Midbrain (tissue), 1 donor: ENCODE measurements at regions not wholly inside any gene's neighbourhood (a gene's known extent, or its start where the extent isn't known, plus 50 kb on each side); places are given as distances from the start of the nearest gene placed in this dataset.

Experiments used
- DNase-seq: peaks from one replicate; lab custom pipeline; 2025; lab: John Stamatoyannopoulos, UW

DNA sequence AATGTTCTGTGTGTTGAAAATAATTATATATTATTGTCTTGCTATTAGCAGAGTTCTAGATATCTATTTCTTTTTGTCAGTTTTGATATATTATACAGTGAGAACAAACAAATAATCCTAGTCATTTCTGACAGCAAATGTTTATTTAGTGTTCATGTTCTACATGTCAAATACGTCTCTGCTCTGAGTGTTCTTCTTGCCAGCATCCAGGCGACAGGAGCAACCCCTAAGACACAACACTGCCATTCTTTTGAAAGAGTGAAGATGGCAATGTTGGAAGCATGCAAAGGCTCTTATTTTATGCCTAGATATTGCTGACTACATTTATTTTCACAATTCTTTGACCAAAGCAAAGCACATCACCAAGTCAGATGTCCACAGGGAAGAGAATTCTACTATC, 1556.6 kb upstream of the TMEFF2 start:
- no peak for DNase-seq

DNA sequence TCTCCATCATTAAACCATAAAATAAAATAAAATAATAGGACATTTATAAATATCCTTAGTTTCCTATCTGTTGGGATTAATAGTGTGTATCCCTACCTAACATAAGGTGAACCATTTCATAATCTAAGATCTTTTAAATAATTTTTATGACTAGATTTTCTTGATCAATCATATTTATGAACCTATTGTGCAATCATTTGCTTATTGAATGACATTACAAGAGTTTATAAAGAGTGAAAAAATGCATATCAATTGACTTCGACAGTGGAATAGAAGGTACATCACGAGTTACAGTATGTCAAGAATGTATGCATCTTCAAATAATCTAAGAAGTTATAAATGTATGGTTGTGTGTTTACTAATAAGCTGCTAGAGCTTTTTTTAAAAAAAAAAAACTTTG, 1554.8 kb upstream of the TMEFF2 start:
- no peak for DNase-seq

DNA sequence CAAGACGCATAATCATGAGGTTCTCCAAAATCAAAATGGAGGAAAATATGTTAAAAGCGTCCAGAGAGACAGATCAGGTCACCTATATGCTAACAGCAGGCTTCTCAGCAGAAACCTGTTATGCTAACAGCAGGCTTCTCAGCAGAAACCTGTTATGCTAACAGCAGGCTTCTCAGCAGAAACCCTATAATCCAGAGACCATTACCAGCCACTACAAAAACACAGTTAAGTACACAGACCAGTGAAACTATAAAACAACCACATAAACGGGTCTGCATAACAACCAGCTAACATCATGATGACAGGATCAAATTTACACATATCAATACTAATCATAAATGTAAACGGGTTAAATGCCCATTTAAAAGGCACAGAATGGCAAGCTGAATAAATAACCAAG, 1548.4 kb upstream of the TMEFF2 start:
- DNase-seq: no peak

DNA sequence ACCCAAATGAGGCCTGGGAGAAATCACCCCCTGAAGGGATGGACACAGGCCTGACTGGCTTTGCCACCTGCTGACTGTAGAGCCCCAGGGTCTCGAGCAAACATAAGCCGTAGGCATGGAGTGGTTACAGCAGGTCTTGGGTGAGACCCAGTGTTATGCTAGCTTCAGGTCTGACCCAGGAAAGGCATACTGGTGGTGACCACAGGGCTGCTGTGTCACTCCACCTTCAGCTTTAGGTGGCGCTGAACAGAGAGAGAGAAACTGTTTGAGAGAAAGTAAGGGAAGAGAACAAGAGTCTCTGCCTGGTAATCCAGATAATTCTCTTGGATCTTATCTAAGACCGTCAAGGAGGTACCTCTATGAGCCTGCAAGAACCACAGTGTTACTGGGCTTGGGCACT, 1544.2 kb upstream of the TMEFF2 start:
- no peak for DNase-seq

DNA sequence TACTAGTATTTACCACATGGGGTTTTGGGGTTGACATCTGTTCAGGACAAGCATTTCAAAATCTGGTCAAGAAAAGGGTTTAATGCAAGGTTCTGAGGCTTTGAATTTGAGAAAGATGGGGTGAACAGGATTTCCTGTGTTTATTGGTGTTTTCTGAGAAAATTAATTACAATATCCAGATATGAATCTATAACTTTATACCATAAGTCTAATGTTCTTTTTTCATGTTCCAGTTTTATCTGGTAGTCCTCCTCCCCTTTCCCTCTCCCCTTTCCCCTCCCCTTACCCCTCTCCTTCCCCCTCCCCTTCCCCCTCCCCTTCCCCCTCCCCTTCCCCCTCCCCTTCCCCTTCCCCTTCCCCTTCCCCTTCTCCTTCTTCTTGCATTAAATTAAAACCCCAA, 1518.2 kb upstream of the TMEFF2 start:
- no peak for DNase-seq

DNA sequence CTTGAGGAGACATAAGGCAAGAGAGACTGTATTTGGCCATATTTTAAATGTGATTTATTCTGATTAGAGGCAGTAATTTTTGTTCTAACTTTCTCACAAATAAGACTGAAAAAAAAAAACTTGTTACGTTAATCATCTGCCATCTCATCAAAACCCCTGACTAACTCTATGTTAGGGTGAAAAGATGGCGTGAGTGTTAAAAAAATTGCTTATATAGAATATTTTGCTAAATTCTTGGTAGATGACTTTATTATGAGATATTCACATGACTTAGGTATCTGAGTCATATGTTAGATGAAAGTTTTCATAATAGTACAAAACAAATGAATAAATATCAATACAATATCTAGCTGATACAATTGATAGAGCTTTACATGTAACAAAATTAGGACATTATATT, 1508.7 kb upstream of the TMEFF2 start:
- DNase-seq: no peak

DNA sequence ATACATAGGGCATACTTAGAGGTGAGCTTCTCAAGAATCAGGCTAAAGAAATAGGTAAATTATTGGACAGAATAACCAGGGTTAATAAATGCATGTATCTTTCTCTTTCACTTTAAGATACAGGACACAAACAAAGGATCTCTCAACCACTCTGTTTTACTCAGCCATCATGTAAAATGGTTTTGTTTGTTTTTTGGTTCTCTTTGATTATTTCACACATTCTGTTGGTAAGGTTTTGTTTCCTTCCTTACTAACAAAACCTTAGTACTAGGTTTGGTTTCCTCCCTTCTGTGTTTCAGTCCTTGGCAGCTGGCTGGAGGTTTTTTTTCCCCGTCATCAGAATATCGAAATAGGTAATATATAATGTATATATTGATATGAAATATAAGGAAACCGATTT, 1506.8 kb upstream of the TMEFF2 start:
- DNase-seq: no peak

DNA sequence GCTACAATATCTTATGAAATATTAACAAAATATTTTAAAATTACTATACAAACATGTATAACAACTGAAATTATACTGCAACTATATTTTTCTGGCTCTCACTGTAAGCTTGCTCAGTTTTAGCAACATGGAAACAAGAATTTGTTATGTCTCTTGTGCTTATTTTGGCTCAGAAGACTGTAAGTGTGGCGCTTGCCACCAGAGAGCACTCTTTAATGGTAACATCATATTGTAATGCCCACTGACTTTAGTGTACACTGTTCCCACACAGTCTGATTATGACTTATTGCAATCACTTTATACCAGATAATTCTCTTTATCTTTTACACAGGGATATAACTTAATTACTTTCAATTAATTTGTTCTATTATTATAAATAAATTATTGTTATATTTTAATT, 1500.6 kb upstream of the TMEFF2 start:
- no peak for DNase-seq

DNA sequence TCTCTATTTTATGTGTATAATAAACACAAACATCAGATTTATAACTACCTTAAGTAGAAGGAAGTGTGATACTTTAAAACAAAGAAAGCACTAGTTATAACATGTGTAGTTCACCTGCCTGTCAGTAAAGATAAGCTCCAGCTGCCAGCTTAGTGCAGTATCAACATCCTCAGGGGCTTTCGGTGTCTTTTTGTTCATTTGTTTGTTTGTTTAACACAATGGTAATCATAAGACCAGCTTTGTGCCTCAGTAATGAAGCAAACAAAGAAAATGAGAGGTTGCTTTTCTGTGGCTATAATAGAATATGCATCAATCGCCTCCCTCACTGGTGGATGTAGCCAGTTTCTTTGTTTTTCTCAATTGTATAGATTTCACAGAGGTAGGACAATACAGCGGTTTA, 1499.0 kb upstream of the TMEFF2 start:
- DNase-seq: no peak

DNA sequence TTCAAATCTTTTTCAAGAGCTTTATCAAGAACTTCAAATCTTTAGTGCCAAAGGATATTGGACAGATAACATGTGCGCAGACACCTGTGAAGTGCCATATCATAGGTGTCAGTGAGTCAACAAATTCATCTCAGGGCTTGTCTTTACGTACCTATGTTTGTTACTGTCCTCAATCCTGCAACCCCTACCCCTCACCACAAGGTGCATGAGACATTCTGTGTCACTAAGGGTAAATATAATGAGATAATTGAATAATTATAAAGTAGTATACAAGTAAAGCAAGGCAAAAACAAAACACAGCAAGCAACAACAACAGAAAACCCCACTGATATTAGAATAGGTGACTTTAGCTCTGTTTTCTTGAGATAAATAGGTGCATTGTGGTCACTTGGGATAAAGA, 1495.8 kb upstream of the TMEFF2 start:
- no peak for DNase-seq

DNA sequence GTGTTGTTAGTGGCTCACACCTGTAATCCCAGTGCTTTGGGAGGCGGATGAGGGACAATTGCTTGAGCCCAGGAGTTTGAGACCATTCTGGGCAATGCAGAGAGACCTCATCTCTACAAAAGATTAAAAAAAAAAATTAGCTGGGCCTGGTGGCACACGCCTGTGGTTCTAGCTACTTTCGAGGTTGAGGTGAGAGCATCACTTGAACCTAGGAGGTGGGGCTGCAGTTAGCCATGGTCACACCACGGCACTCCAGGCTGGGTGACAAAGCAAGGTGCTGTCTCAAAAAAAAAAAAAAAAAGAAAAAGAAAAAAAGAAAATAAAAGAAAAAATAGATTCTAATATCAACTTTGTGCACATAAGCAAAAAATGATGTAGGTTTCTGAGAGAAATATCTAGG, 1492.5 kb upstream of the TMEFF2 start:
- DNase-seq: no peak

DNA sequence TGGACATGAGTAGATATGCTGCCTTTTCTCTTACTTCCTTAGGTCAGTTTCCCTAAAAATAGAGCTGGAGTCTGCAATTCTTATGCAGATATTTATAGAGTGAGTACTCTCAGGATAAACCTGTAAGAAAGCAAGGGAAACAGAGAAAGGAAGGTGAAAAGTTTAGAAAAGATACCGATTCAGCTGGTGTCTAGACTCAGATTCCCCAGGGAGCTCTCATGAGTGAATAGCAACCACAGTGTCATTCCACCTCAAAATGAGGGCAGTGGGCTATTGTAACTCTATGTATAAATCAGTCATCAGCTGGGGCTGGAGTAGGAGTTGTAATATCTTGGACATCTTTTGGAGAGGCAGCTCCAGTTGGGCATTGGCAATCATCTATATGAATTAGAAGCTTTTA, 1485.1 kb upstream of the TMEFF2 start:
- DNase-seq: no peak

DNA sequence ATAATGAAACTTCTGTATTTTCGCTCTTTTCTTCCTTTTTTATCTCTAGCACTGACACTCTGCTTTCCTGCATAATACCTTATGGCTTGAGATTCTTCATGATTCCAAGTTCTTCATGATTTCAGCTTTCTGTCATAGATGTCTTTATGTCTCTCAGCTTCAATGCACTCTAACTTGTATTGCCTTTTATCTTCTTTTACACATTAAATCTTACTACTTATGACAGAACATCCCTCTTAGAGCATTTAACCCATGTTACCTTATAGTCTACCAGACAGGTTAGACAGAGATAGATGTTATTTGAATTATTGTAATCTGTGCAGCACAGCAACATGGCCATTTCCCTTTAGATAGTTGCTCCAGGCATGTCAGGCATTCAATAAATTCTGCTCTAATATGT, 1475.7 kb upstream of the TMEFF2 start:
- no peak for DNase-seq

DNA sequence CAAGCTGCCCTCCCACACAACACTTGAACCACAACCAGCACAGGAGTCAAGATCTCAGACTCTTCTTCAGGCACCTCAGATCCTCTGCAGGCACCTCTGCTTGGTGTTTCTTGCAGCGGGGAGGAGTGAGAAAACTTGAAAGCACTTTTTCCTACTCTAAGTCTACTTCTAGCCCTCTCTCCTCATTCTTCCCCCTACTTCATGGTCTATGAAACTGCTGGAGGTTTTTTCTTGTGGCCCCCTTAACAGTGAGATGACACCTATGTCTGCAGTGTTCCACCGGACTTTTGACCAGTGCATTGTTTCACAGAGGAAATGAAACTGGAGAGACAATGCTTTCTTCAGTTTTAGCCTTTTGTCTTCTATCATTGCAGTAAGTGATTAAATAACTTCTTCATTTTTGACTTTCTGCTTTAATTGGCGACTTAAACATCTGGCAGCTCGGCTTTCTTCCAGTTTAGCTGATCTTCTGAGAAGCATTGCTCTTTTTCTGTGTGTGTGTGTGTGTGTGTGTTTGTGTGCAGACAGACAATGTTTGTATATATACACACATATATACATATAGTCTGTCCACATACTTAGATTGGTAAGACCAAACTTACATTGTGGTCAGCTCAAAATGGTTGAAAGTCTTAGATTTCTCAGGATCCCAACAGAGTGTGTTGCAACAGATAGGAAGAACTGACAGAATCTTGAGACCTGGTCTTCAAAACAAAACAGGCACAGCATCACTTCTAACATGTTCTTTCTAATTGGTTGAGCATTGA, 1474.0 kb upstream of the TMEFF2 start:
- no peak for DNase-seq

DNA sequence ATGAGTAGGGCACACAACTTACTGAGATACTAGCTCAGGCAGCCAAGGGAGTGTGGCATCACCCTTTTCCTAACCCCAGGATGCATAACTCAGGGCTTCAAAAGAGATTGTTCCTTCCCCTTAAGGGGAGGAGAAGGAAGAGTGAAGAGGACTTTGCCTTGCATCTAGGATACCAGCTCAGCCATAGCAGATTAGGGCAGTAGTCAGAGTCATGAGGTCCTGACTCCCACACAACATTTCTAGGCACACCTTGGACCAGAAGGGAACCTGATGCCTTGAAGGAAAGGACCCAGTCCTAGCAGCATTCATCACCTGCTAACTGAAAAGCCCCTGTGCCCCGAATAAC, 1433.2 kb upstream of the TMEFF2 start:
- DNase-seq: no peak

DNA sequence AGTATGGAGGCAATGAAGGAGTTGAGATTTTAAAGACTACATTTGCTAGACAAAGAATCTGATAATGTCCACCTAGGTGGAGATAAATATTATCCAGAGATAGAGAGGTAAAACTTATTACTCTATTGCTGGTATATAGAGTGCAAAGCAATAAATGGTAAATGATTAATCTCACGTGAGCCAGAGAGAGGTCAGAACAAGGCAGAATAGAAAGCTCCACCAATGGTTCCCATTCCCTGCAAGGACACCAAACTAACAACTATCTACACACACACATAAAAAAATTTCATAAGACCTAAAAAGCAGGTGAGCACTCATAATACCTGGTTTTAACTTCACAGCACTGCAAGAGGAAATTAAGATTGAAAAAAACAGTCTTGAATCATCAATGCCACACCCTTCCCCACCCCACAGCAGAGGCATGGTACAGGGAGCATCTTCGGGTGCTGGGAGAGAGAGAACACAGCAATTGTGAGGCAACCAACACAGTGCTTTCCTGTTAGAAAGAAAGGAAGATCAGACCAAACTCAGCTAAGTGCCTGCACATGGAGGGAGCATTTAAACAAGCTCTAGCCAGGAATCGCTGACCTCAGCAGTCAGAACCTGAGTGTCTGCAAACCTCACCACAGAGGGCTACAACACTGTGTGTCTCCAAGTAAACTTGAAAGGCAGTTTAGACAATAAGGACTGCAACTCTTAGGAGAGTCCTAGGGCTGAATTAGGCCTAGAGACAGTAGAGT, 1432.6 kb upstream of the TMEFF2 start:
- DNase-seq: no peak

DNA sequence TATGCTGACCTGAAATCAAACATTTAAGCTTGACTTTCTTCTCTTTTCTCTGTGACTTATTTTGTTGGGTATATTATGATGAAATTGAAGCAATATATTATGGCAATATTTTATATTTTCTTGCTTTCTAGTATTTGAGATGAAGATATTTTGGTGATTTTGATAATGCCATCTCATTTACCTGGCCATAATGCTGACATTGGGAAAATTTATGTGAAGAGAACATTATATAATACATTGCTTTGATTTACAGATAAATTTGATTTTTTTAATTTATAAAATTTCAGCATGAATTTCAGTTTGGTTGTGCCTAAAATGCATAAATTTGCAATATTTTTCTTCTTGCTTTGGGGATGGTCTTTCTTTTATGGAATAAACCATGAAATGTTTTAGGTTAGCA, 1413.7 kb upstream of the TMEFF2 start:
- no peak for DNase-seq

DNA sequence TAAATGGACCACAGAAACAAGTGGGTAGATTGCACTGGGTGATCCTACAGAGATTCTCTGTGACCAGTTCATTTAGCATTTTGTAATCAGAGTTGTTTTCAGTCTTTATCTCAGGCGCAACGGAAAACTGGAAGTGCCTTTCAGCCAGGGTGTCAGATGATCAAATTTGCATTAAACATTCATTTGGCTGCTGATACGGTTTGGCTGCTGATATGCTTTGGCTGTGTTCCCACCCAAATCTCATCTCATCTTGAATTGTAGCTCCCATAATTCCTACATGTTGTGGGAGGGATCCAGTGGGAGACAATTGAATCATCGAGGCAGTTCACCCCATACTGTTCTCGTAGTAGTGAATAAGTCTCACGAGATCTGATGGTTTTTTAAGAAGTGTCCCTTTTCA, 1396.1 kb upstream of the TMEFF2 start:
- no peak for DNase-seq

DNA sequence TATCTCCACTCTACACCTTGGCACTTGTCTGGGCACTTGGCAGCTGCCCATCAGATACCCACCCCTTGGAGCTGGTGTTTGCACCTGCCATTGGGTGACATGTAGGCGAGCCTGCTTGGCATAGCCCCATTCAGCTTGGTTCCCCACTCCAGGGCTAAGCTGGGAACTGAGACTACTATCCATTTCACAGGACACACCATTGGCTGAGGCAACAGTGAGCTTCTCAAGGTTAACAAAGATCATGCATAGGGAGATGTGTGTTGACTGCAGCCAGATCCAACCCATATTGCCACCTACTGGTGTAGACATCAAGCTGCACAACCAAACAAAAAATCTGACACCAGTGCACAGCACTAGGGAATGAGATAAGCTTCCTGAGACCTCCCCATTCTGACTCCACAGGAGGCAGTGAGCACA, 1389.8 kb upstream of the TMEFF2 start:
- DNase-seq: no peak

DNA sequence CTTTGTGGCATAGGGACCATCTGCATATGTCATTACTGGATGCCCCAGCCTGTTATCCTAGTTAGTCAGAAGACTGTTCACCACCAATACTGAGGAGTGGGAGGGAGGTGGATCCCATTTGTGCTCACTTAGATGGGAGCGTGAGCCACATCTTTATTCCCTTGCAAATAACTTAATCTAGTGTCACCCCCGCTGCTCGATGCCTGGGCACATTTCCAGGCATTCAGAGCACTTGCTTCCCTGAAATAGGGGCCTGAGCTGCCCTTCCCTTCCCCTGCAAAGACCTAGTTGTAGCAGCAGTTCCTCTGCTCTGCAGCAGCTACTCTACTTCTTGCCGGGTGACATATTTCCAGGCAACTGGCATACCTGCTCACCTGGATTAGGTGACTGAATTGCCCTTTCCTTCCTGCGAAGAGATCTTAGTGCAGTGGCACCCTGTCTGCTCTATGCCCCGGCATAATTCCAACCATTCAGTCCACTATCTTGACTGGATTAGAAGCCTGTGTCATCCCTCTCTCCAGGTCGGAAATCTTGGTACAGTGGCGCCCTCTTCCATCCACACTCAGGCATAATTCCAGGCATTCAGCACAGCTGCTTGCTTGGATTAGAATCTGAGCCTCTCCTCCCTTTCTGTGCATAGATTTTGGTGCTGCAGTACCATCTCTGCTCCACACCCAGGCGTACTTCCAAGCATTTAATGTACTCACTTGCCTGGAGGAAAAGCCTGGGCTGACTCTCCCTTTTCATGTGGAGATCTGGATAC, 1389.1 kb upstream of the TMEFF2 start:
- no peak for DNase-seq

DNA sequence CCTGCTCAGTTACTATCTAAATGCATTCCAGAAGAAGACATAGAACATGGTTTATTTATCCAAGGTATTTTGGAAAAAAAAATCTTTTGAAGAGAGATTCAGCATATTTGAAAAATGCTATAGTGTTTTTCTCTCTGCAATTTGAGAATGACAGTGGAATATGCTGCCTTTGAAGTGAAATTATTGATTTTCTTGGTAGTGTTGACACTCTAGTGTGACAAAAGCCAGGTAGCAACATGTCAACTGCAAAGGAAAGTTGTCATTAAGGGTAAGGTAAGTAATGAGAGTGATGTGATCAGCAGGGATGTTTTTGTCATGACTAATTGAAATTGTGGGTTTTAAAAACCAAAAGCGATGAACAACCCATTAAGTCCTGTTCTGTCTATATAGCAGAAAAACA, 1387.1 kb upstream of the TMEFF2 start:
- no peak for DNase-seq

DNA sequence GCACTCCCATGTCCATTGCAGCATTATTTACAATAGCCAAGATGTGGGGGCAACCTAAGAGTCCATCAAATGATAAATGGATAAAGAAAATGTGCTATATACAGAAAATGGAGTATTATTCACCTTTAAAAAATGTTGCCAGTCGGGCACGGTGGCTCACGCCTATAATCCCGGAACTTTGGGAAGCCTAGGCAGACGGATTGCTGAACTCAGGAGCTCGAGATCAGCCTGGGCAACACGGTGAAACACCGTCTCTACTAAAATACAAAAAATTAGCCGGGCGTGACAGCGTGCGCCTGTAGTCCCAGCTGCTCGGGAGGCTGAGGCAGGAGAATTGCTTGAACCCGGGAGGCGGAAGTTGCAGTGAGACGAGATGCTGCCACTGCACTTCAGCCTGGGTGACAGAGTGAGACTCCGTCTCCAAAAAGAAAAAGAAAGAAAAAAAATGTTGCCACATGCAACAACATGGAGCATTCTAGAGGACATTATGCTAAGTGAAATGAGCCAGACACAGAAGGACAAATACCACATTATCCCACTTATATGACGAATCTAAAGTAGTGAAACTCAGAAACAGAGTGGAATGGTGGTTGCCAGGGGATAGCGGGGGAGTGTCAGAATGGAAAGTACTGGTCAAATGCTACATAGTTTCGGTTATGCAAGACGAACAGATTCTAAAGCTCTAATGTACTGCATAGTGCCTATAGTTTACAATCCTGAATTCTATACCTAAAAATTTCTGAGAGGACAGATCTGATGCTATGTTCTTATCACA, 1385.6 kb upstream of the TMEFF2 start:
- DNase-seq: no peak
